H9 (cell line): ENCODE measurements at regions not wholly inside any gene's neighbourhood (a gene's known extent, or its start where the extent isn't known, plus 50 kb on each side); places are given as distances from the start of the nearest gene placed in this dataset.

ENCODE experiments used
- DNase-seq: peaks from one replicate; pipeline ENCODE4 v3.0.0-alpha.2; 2017
- H2AFZ ChIP-seq: one replicate; pipeline ENCODE4 v1.6.1; 2013; ENCODE audit warnings: mild to moderate bottlenecking, low read length, control low read depth, moderate library complexity
- H2AK5ac ChIP-seq: 2 replicates; pipeline ENCODE4 v1.6.1; 2013; ENCODE audit warnings: low read length, control low read depth, mixed read lengths; ENCODE audit not compliant: insufficient read length
- H2BK120ac ChIP-seq: one replicate; pipeline ENCODE4 v1.6.1; 2013; ENCODE audit warnings: low read depth, mild to moderate bottlenecking, low read length, control low read depth, inconsistent platforms; ENCODE audit not compliant: poor library complexity, severe bottlenecking
- H2BK12ac ChIP-seq: 2 replicates; pipeline ENCODE4 v1.6.1; 2013; ENCODE audit warnings: low read length, control low read depth, mixed read lengths, low read depth; ENCODE audit not compliant: insufficient read length
- H2BK15ac ChIP-seq: 2 replicates; pipeline ENCODE4 v1.6.1; 2013; ENCODE audit warnings: low read depth, low read length, control low read depth
- H2BK20ac ChIP-seq: one replicate; pipeline ENCODE4 v1.6.1; 2013; ENCODE audit warnings: low read depth, mild to moderate bottlenecking, low read length, control low read depth, inconsistent platforms; ENCODE audit not compliant: poor library complexity, severe bottlenecking
- H2BK5ac ChIP-seq: 2 replicates; pipeline ENCODE4 v1.6.1; 2013; ENCODE audit warnings: low read length, control low read depth, mixed read lengths; ENCODE audit not compliant: insufficient read length
- H3K14ac ChIP-seq: 2 replicates; pipeline ENCODE4 v1.6.1; 2013; ENCODE audit warnings: low read length, control low read depth; ENCODE audit not compliant: insufficient read depth
- H3K18ac ChIP-seq: 2 replicates; pipeline ENCODE4 v1.6.1; 2013; ENCODE audit warnings: low read depth, mild to moderate bottlenecking, mixed read lengths, low read length, control low read depth; ENCODE audit not compliant: insufficient read length
- H3K23ac ChIP-seq: 2 replicates; pipeline ENCODE4 v1.6.1; 2013; ENCODE audit warnings: low read length, control low read depth, mixed read lengths, low read depth; ENCODE audit not compliant: insufficient read length
- H3K23me2 ChIP-seq: 2 replicates; pipeline ENCODE4 v1.6.1; 2013; ENCODE audit warnings: low read depth, mild to moderate bottlenecking, mixed read lengths, low read length, control low read depth; ENCODE audit not compliant: insufficient read length, poor library complexity, severe bottlenecking
- H3K27ac ChIP-seq: 2 replicates; pipeline ENCODE4 v1.5.1; 2013; ENCODE audit warnings: low read length, control low read depth, mixed read lengths, low read depth; ENCODE audit not compliant: insufficient read length
- H3K27me3 ChIP-seq: 2 replicates; pipeline ENCODE4 v1.6.1; 2013; ENCODE audit warnings: low read length, control low read depth, inconsistent platforms; ENCODE audit not compliant: insufficient read depth
- H3K4ac ChIP-seq: 2 replicates; pipeline ENCODE4 v1.6.1; 2013; ENCODE audit warnings: low read depth, mild to moderate bottlenecking, control low read depth, inconsistent platforms, low read length, moderate library complexity
- H3K4me1 ChIP-seq: 2 replicates; pipeline ENCODE4 v1.6.1; 2013; ENCODE audit warnings: low read length, control low read depth, inconsistent platforms; ENCODE audit not compliant: insufficient read depth
- H3K4me2 ChIP-seq: 2 replicates; pipeline ENCODE4 v1.6.1; 2013; ENCODE audit warnings: low read length, control low read depth, mixed read lengths; ENCODE audit not compliant: insufficient read length, insufficient read depth
- H3K56ac ChIP-seq: 2 replicates; pipeline ENCODE4 v1.6.1; 2013; ENCODE audit warnings: low read depth, mild to moderate bottlenecking, mixed read lengths, low read length, control low read depth; ENCODE audit not compliant: insufficient read length
- H3K79me1 ChIP-seq: 2 replicates; pipeline ENCODE4 v1.6.1; 2013; ENCODE audit warnings: low read depth, mild to moderate bottlenecking, moderate library complexity, low read length, control low read depth, inconsistent platforms; ENCODE audit not compliant: insufficient read depth, poor library complexity, severe bottlenecking
- H3K79me2 ChIP-seq: 2 replicates; pipeline ENCODE4 v1.6.1; 2013; ENCODE audit warnings: low read length, control low read depth, inconsistent platforms; ENCODE audit not compliant: insufficient read depth
- H3K9ac ChIP-seq: 2 replicates; pipeline ENCODE4 v1.6.1; 2013; ENCODE audit warnings: low read length, control low read depth, mixed read lengths; ENCODE audit not compliant: insufficient read length; ENCODE audit errors: extremely low read depth
- H3K9me3 ChIP-seq: one replicate; pipeline ENCODE4 v1.6.1; 2013; ENCODE audit warnings: low read depth, low read length, inconsistent platforms; ENCODE audit not compliant: control insufficient read depth
- H3T11ph ChIP-seq: one replicate; pipeline ENCODE4 v1.6.1; 2013; ENCODE audit warnings: mild to moderate bottlenecking, low read length, control low read depth, inconsistent platforms
- H4K20me1 ChIP-seq: one replicate; pipeline ENCODE4 v1.6.1; 2013; ENCODE audit not compliant: control insufficient read depth, insufficient read length, insufficient read depth
- H4K5ac ChIP-seq: 2 replicates; pipeline ENCODE4 v1.6.1; 2013; ENCODE audit warnings: low read depth, mild to moderate bottlenecking, mixed read lengths, low read length, control low read depth; ENCODE audit not compliant: insufficient read length
- H4K8ac ChIP-seq: replicated peaks from 2 replicates; pipeline ENCODE4 v1.6.1; 2013; ENCODE audit warnings: low read length, control low read depth, mixed read lengths, low read depth; ENCODE audit not compliant: insufficient read length
- H4K91ac ChIP-seq: 2 replicates; pipeline ENCODE4 v1.6.1; 2013; ENCODE audit warnings: low read depth, mild to moderate bottlenecking, moderate library complexity, mixed read lengths, low read length, control low read depth; ENCODE audit not compliant: insufficient read length
- H3K27ac Mint-ChIP-seq, 3 experiments: 2 replicates in 2 of 3; 3 replicates in 1 of 3; pipeline ENCODE4 v1.8.0; 2020 to 2021; ENCODE audit warnings: mixed read lengths in 3 of 3, mild to moderate bottlenecking in 1 of 3, moderate library complexity in 1 of 3
- H3K27me3 Mint-ChIP-seq: 2 replicates; pipeline ENCODE4 v1.8.0; 2021; ENCODE audit warnings: low read depth, mild to moderate bottlenecking, moderate library complexity, mixed read lengths
- H3K36me3 Mint-ChIP-seq, 3 experiments: 2 replicates in 2 of 3; 3 replicates in 1 of 3; pipeline ENCODE4 v1.8.0; 2020 to 2021; ENCODE audit warnings: low read depth in 3 of 3, mixed read lengths in 3 of 3; ENCODE audit not compliant: insufficient read depth in 1 of 3
- H3K4me1 Mint-ChIP-seq, 2 experiments: 2 replicates each; pipeline ENCODE4 v1.8.0; 2020; ENCODE audit warnings: mixed read lengths in 2 of 2
- H3K4me3 Mint-ChIP-seq, 2 experiments: 2 replicates in 1 of 2; 3 replicates in 1 of 2; pipeline ENCODE4 v1.8.0; 2020 to 2021; ENCODE audit warnings: mild to moderate bottlenecking in 2 of 2, mixed read lengths in 2 of 2, moderate library complexity in 1 of 2
- H3K9me3 Mint-ChIP-seq, 2 experiments: 2 replicates in 1 of 2; 3 replicates in 1 of 2; pipeline ENCODE4 v1.8.0; 2020; ENCODE audit warnings: mild to moderate bottlenecking in 2 of 2, mixed read lengths in 2 of 2, moderate library complexity in 1 of 2
- CTCF ChIP-seq: fragments of 200-600 bp; sonication (generic); conservative IDR thresholded peaks from 3 replicates; pipeline ENCODE4 v1.8.0; 2021; ENCODE audit warnings: antibody characterized with exemption, mild to moderate bottlenecking
- WGBS: extraction: QIAGEN DNeasy Blood & Tissue Kit; methylation state at CpG from one replicate; pipeline ENCODE4 v1.1.7; 2013; ENCODE audit warnings: missing lambda C conversion rate, low lambda C conversion rate, mixed read lengths; ENCODE audit not compliant: insufficient read length; ENCODE audit errors: extremely low coverage; 5-methylcytosine and 5-hydroxymethylcytosine counted together

DNA sequence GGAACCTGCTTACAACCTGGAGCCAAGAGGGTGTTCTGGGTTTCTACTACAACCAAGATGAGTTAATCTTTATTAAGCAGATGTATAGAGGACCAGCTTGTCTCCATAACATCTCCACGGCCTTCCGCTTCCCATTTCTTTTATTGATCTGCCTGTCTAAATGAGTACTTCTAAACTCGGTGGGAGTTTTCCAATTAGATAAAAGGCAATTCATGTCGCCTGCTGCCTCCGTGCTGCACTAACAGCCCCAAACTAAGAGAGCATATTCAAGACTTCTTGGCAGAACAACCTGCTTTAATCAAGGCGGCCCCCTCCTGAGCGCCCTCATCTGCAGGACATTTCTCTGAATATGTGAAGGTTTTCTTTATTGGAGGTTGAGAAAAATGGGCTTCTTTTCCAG, 270.1 kb downstream of the PDCD6IP start:
- peaks cover 5% of the 10 kb centered on the region for H3K27me3 Mint-ChIP-seq
- no peak overlapping the region for H4K5ac ChIP-seq

More for the DNA sequence above, 270.1 kb downstream of the PDCD6IP start:
- no peak overlapping the region for H4K8ac ChIP-seq
- H3K23ac ChIP-seq = no peak overlapping the region
- no peak overlapping the region for H3T11ph ChIP-seq
- no peak overlapping the region for H2BK120ac ChIP-seq
- no peak overlapping the region for H3K9ac ChIP-seq
- no peak overlapping the region for H3K27ac ChIP-seq
- H3K56ac ChIP-seq = no peak overlapping the region
- H3K4ac ChIP-seq = no peak overlapping the region
- no peaks in the 10 kb centered on the region for H4K20me1 ChIP-seq
- no peak overlapping the region for H3K18ac ChIP-seq
- H3K4me1 ChIP-seq = peaks cover 5% of the 10 kb centered on the region; the same call in 1 of the 2 replicates
- H3K27me3 ChIP-seq = no peaks in the 10 kb centered on the region
- TF ChIP-seq CTCF = no peak
- WGBS = no CpG with 5 or more reads among the region's 7 CpGs
- Mint-ChIP-seq H3K27ac (no peak overlapping the region), H3K4me3 (no peak overlapping the region), H3K36me3 (no peaks in the 10 kb centered on the region), H3K9me3 (no peaks in the 10 kb centered on the region), H3K4me1 (peaks cover 18 to 20% of the 10 kb centered on the region in 2 experiments)
- no peak overlapping the region for H4K91ac ChIP-seq
- no peaks in the 10 kb centered on the region for H3K23me2 ChIP-seq
- no peak overlapping the region for H2BK15ac ChIP-seq
- H2AFZ ChIP-seq = no peak overlapping the region
- no peaks in the 10 kb centered on the region for H3K9me3 ChIP-seq
- H2BK20ac ChIP-seq = no peak overlapping the region
- no peak overlapping the region for H2BK12ac ChIP-seq
- no peak overlapping the region for H3K4me2 ChIP-seq
- no peak for DNase-seq
- no peaks in the 10 kb centered on the region for H3K79me1 ChIP-seq
- no peak overlapping the region for H3K14ac ChIP-seq
- H2BK5ac ChIP-seq = no peak overlapping the region
- no peaks in the 10 kb centered on the region for H3K79me2 ChIP-seq
- no peak overlapping the region for H2AK5ac ChIP-seq
